GM19372 (cell line): ENCODE measurements at regions not wholly inside any gene's neighbourhood (a gene's known extent, or its start where the extent isn't known, plus 50 kb on each side); places are given as distances from the start of the nearest gene placed in this dataset.

ENCODE experiments used
- ATAC-seq: cut with Tn5 transposase; IDR thresholded peaks from one replicate; pipeline ENCODE4 v1.9.1; 2021; ENCODE audit warnings: mild to moderate bottlenecking, low read depth, moderate library complexity; ENCODE audit not compliant: unreplicated experiment

- ATAC-seq: no peak
Observed at GRCh38 chr18:30566877-30567276, 475.7 kb downstream of the DSC3 start.

GRCh38 chr18:30562231-30562630 is 480.3 kb downstream of the DSC3 start:
- no peak for ATAC-seq

GRCh38 chr18:30556112-30556511 is 486.4 kb downstream of the DSC3 start:
- ATAC-seq: no peak

GRCh38 chr18:30545393-30545792 is 497.1 kb downstream of the DSC3 start:
- ATAC-seq: no peak

GRCh38 chr18:30544141-30544540 is 498.4 kb downstream of the DSC3 start:
- ATAC-seq: no peak

- ATAC-seq: no peak
Observed at GRCh38 chr18:30533716-30534115, 508.8 kb downstream of the DSC3 start.

GRCh38 chr18:30527917-30528316 is 514.6 kb downstream of the DSC3 start:
- ATAC-seq: no peak

GRCh38 chr18:30527226-30527625 is 515.3 kb downstream of the DSC3 start:
- ATAC-seq: no peak

GRCh38 chr18:30522288-30522929 is 520.1 kb downstream of the DSC3 start:
- no peak for ATAC-seq

- no peak for ATAC-seq
Observed at GRCh38 chr18:30514059-30514458, 528.5 kb downstream of the DSC3 start.

GRCh38 chr18:30512872-30513271 is 529.7 kb downstream of the DSC3 start:
- no peak for ATAC-seq

- no peak for ATAC-seq
Observed at GRCh38 chr18:30510882-30511281, 531.7 kb downstream of the DSC3 start.

GRCh38 chr18:30501594-30501993 is 540.9 kb downstream of the DSC3 start:
- no peak for ATAC-seq

- ATAC-seq: no peak
Observed at GRCh38 chr18:30500240-30500945, 542.1 kb downstream of the DSC3 start.

GRCh38 chr18:30499721-30500120 is 542.8 kb downstream of the DSC3 start:
- ATAC-seq: no peak

GRCh38 chr18:30492552-30493129 is 549.9 kb downstream of the DSC3 start:
- no peak for ATAC-seq

GRCh38 chr18:30491815-30492551 is 550.6 kb downstream of the DSC3 start:
- ATAC-seq: no peak

- ATAC-seq: no peak
Observed at GRCh38 chr18:30489890-30490643, 552.5 kb downstream of the DSC3 start.

GRCh38 chr18:30487962-30488361 is 554.6 kb downstream of the DSC3 start:
- no peak for ATAC-seq

- ATAC-seq: no peak
Observed at GRCh38 chr18:30486856-30487255, 555.7 kb downstream of the DSC3 start.

- ATAC-seq: no peak
Observed at GRCh38 chr18:30485078-30485477, 557.5 kb downstream of the DSC3 start.
